NCI-H774 (cell line): ENCODE measurements at regions not wholly inside any gene's neighbourhood (a gene's known extent, or its start where the extent isn't known, plus 50 kb on each side); places are given as distances from the start of the nearest gene placed in this dataset.
A peak's percentile ranks its signal among the peaks of the same experiment; 100 is the strongest.

Source experiments
- DNase-seq: peaks from one replicate; lab custom pipeline; 2025; lab: John Stamatoyannopoulos, UW

GRCh38 chr12:77492536-77492935, 338.2 kb upstream of the NAV3 start:
- no peak for DNase-seq

DNA sequence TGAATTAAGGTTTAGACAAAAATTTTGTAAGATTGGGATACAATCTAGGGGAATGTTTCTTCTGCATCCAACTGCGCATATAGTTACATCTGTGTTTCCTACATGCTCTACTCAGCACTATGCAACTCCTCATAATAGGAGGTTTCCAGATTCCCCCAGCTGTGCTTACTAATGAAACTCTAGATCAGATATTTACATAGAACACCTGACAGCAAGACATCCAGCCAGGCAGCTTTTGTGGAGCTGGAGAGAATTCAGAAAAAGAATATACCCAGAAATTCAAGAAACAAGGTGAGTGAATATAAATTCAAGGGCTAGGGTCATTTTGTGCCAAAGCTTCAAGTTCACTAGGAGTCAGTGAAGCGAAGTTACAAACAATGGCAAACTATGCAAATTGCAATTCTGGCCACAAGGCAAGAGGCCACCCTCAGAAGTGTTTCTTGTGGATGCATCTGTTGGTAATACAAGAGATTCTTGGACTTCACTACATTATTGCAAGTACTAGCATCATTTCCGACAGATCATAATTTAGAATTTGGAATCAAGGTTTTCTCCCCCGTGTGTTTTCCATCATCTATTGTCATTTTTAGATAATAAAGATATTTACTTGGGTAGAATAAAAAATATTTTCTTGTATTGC, 341.2 kb upstream of the NAV3 start:
- no peak for DNase-seq

DNA sequence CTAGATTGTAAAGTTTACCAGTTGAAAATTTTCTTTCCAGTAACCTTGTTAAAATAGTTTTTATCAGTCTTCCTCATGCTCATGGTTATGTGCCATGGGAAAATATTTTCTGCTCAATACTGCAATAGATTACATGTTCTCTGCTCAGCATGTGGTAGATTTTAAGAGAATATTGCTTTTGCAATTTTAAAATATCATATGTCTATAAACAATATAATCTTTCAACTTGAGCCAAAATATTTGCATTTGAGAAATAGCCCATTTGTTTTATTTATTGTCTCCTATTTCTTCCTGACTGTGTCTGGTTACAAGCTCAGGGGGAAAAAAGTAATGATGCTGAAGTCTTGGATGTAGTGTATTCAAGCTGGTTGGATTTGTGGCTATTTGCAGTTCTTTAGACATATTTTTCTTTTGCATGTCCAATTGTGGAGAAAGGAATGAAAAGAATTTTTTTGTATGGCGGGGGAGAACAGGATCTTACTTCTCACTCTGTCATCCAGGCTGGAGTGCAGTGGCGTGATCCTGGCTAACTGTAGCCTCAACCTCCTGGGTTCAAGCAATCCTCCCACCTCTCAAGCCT, 342.6 kb upstream of the NAV3 start:
- no peak for DNase-seq

GRCh38 chr12:77486872-77487271, 343.8 kb upstream of the NAV3 start:
- no peak for DNase-seq

- DNase-seq = no peak
These were observed 344.5 kb upstream of the NAV3 start for GRCh38 chr12:77485961-77486854.

DNA sequence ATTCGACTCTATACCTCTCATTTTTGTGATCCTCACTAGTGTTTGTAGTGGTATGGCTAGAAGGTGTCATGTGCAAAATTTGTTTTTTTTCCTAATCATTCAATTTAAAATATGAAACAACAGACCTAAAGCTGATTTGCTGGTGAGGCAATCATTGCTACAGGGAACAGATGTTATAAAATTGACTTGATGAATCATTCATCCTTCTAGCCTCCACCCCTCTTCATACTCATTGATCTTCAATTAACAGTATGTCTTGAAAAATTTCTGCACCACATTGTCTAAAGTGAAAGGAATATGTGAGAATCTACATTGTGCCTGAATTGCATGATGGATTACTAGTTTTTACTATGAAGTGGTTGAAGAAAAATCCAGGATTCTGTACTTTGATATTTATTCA, 349.0 kb upstream of the NAV3 start:
- DNase-seq = no peak

DNA sequence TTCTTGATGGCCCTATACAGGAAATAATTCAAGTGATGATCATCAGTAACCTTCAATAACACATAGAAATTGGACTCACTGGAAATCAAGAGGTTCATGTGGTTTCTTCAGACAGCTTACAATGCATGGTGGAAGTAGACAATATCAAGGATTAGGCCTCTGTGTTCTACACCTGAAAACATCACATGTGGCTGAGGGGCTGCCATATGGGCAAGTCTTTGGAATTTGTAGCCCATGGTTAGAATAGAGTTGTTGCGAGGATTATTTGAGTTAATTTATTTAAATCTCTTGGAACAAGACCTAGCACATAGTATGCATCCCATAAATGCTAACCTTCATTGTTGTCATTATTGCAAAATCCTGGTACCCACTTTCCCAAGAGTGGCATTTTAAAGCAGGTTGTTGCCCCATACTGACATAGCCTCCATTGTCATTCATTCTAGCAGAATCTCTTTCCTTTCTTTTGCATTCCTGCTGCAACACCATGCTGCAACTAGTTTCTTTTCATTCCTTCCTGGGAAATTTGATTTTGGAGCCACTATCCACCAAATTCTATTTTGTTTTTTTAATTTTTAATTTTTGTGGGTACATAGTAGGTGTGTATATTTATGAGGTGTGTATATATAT, 352.7 kb upstream of the NAV3 start:
- no peak for DNase-seq

GRCh38 chr12:77471801-77472200, 358.9 kb upstream of the NAV3 start:
- DNase-seq = no peak

- DNase-seq = no peak
These were observed 360.9 kb upstream of the NAV3 start for GRCh38 chr12:77469578-77470333.

GRCh38 chr12:77442633-77443032, 377.3 kb upstream of the E2F7 start:
- DNase-seq = no peak

DNA sequence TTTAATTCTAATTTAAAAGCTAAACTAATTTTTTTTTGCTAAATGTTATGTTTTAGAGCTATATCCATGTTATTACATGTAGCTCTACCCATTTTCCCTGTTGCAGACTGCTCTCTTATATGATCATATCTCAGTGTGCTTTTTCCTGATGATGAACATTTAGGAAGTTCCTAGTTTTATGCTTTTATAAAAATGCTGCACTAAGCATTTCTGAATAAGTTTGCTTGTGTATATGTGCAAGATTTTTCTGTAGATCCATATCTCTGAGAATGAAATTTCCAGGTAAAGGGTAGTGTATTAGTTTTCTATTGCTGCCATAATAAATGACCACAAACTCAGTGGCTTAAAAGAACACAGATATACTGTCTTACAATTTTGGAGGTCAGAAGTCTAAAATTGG, 374.4 kb upstream of the E2F7 start:
- no peak for DNase-seq

DNA sequence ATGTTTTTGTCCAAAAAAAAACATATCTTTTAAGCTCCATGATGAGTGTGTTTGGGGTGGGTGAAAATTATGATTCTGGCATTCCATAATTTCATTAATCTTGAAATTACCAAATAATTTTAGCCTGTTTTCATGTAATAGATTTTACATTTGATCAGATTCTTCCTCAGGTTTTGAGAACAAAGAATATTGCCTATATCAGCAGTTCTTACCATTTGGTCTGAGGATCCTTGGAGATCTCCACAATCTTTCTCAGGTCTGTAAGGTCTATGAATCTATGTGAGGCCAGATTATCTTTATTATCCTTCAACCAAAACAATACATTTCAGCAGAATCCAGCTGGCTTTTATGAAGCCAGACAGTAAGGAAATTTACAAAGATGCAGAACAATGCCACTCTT, 373.3 kb upstream of the E2F7 start:
- no peak for DNase-seq

GRCh38 chr12:77437206-77437605, 371.8 kb upstream of the E2F7 start:
- DNase-seq = no peak

DNA sequence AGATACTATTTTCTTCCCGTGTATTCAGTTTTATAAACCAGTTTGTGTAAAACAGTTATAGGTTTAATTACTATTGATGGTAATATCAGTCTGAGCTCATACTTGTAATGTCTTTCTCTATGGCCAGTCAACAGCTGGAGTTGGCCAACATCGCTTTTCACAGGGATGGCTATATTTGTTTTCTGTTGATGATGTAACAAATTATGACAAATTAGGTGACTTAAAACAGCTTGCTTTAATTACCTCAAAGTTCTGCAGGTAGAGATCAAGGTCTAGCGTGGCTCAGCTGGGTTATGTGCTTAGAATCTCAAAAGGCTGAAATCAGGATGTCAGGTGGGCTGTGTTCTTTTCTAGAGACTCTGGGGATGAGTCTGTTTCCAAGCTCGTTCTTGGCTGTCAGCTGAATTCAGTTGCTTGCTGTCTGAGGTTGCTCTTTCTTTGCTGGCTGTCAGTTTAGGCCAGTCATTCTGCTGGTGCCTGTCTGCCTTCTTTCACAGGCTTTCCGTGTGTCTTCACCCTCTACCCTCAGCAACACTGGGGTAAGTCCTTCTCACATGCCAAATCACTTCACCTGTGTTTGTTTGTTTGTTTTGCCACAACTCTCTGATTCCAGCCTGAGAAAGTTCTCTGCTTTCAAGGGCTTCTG, 370.2 kb upstream of the E2F7 start:
- DNase-seq = no peak

DNA sequence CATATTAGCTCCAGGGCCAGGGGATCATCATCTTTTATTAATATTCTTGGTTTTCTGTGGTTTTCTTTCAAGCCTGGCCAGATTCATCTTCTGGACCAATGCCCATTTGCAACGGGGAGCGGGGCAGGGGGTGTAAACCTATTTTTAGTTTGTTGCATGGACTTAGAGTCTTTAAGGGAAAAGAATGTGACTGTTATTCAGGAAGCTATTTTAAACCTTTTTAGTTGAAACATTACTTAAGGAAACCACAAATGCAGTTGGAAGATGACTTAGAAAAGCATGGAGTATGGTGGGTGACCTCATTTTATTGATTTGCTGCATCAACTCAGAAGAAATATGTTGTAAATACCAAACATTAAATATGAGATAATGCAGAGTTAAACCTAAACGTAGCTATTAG, 368.4 kb upstream of the E2F7 start:
- DNase-seq = no peak

- DNase-seq = no peak
These were observed 364.1 kb upstream of the E2F7 start for GRCh38 chr12:77429426-77429825.

- DNase-seq = no peak
These were observed 355.8 kb upstream of the E2F7 start for GRCh38 chr12:77421152-77421551.

DNA sequence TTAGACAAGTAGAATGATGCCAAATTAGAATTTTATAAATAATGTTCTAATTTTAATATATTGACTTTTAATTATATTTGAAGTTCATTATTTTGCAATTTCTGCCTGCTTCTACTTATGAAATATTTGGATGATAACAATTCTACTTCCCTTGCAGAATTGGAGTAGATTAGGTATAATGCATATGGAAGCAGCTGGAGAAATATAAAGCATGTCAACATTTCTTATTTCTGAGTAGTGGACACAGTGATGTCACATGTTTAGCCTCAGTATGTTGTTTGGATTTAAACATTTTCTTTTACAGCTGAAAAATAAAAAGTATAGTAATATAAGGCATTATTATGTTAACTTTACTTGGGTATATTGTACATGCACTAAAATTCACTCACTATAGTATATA, 344.2 kb upstream of the E2F7 start:
- DNase-seq = no peak

GRCh38 chr12:77407931-77408330, 342.6 kb upstream of the E2F7 start:
- DNase-seq = no peak

DNA sequence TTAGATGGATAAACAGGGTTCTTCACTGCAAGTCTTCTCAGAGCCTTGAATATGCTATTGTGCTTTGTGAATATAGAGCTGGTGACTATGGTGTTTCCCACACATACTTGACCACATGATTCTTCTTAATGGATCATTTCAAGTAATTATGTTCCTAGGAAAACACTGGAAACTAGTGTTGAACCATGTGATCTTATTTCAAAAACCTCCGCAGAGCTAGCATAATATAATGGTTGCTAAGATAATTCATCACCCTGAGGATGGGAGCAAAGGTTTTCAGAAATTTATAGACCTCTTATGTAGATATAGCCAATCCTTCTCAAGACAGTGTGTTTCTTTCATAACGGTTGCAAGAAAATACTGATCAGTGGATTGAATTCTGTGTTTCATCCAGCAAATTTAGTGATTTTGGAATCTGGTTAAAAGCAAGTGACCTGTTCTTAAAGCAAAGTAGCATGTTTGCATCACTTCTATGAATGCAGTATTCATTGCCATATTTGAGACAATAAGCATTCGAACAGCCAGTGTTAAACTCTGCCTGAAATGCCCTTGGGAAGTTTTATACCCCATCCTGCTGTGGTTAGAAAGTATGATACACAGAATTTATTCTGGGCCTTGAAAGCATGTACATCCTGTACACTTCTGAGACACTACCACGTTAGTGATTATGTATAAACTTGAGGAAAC, 341.0 kb upstream of the E2F7 start:
- no peak for DNase-seq

GRCh38 chr12:77402716-77403115, 337.3 kb upstream of the E2F7 start:
- DNase-seq = peak; percentile 55
